Activated CD8-positive, alpha-beta memory T cell treated with anti-CD3 and anti-CD28 coated beads for 1 hour (primary cell): ENCODE measurements at regions not wholly inside any gene's neighbourhood (a gene's known extent, or its start where the extent isn't known, plus 50 kb on each side); places are given as distances from the start of the nearest gene placed in this dataset.

Experiments
- DNase-seq, 2 donors: peaks; one replicate each; pipeline ENCODE4 v3.0.0-alpha.2; 2020; ENCODE audit warnings: low read depth in 1 of 2; ENCODE audit errors: extremely low read depth in 1 of 2

DNA sequence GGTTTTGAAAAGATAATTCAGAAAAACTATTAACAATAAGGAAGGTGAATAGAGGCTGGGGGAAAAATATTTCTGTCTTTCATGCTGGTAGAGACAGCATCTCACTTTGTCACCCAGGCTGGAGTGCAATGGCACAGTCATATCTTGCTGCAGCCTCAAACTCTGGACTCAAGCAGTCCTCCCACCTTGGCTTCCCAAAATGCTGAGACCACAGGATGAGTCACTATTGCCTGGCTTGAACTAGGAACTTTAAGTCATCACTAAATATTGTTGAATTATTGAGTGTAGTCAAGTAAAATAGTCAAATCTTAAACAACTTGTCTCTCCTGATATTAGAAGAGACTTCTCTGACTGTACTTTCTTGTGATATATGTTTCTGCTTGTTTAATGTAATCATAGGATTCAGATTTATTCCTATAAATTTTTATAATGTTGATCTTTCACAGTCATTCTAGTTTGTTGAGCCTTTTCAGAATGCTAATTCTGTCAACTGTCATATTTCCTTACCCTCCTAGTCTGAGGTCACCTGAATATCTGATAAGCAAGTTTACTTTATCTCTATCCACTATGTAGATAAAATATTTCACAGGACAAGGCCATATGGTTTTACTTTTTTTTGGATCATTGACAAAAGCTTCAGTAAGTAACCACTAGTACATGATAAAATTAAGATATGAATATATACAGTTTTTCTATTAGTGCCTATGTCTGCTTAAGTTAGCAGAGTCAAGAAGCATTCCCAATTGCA lies 1696.5 kb downstream of the MAT2B start:
- no peak for DNase-seq

DNA sequence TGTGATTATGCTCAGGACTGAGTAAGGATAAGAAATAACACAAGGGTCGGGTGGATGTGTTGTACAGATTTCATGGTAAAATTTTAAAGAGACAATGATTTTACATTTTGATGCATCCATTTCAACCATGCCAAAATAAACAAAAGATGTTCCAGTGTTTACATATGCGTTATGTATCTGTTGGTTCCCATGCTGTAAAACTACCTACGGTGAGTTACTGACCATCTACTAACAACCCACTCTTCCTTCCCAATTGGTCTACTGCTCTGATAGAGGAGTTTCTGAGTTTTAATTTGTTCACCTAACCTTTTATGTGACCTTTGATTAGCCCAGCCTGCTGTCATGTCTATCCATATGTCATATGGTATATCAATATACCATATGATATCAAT lies 1697.1 kb downstream of the MAT2B start:
- no peak for DNase-seq

DNA sequence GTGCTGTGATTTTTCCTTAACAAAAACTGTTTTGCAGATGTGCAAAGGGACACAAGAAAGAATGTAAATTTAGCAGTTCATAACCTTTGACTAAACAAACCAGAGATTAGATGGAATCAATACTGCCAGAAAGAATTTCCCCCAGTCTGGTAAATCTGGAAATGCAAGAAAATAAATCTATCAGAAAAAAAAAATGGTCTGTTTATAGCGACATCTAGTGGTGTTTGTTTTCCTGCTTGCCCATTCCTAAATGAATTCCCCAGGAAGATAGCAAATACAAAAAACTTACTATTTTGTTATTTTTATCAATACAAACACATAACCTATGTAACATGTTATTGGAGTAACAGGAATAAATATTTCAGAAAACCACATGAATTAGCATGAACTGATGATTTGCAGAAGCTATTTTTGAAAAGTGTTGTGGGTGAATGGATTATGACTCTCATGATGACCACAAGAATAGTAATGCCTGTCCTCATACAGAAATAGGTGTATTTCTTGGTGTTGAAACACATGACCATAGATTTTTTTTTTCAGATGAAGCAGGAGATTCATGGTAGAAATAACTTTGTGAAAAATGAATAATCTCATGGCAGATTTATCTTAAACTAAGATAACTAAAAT lies 1703.8 kb downstream of the MAT2B start:
- DNase-seq, result no peak

DNA sequence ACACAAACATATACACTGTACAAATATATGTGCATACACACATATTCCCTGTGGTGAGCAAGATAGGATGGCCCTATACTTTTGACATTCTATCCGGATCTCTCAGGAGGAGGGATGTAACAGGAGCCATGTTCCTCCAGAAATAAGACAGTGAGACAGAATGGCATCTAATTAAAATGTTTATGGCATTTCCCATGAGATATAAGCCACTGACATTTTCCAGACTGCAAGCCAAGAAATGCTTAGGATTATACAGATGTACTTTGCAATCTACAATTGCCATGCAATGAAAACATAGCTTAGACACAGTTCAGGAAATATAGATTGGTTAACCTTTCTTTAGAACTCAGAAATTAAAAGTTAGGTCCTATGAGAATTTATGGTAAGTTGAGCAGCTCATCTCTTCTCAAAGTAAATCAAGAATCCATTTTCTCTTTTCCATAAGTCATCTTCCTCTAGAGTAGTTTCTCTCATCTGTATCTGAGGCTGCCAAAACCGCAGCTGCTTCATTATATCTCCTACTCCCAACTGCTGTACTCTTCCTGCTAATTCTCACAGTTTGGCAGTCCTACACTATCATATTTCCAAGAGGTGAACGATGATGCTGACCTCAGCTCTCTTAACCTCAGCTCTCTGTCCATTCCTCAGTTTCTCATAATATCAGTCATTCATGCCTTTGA lies 1719.1 kb downstream of the MAT2B start:
- no peak for DNase-seq

DNA sequence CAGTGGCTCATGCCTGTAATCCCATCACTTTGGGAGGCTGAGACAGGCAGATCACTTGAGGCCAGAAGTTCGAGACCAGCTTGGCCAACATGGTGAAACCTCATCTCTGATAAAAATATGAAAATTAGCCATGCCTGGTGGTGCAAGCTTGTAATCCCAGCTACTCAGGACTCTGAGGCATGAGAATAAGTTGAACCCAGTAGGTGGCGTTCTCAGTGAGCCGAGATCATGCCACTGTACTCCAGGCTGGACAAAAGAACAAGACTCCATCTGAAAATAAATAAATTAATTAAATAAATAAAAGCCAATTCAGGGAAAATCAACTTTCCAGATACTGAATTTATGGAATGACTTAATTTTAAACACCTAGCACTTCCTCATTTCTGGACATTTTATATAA lies 1722.1 kb downstream of the MAT2B start:
- no peak for DNase-seq

DNA sequence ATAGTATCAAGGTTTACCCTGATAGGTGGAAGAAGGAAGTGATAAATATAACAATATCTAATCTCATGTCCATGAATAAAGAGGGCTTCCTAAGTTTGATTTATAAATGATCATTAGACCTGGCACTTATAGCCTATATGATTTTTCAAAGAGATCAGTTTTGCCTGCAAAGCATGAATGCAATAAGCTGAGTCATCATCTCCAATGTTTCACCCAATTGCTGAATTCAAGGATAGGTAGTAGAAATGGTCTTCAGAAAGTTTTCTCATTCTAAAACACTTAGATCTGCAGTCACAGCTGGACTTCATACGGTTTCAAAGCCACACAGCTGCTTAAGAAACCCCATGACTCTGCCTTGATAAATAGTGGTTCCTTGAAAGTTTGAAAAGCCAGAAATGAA lies 1722.8 kb downstream of the MAT2B start:
- no peak for DNase-seq

DNA sequence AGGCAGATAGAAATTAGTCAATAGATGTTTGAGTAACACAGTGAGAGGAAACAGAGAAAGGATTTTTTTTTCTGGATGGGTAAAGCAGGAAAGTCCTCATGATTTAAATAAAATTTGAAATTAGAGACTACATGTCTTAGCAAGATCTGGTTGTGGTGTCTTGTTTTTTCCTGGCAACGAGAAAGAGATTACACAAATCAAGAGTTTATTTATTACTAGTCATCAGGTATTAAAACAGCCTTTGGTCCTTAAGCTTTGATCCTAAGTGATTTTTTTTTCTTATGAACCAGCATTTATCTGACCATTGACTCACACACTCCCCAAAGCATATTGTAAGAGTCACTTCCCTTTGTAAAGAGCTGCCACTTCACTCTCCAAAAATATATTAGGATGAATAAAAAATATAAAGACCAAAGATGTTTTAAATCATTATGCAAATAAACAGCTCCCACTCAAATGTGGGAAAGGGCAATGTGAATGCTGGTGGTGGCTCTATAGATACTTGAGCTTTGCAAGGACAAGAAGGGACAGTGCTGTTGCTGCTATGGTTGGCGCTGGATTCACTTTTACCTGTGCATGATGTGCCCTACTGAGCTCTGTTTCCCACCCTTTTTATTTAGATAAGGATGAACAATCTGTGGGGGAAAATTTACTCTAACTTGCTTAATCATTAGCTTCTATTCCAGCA lies 1726.5 kb downstream of the MAT2B start:
- no peak for DNase-seq

DNA sequence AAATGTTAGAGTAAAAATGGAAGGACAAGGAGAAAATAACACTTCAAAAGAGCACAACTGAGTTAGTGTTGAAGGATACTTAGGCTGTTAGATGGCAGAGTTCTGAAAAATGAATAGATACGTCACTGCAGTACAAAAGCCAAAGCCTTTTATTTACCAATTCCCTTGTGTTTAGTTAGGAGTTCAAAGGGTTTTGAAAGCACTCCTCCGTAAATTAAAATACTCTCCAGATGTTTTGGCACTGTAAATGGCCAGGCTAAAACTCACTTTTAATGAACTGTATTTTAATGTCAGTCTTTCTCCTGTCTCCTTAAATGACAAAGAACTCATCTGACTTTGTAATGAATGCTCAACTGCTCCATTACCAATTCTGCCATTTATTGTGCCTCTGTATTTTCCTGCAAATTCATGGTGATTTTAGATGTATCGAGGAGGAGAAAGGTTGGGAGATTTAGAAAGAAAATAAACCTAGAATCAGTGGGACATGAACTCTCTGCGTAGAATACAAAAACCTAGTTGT lies 1727.2 kb downstream of the MAT2B start:
- DNase-seq, result no peak

DNA sequence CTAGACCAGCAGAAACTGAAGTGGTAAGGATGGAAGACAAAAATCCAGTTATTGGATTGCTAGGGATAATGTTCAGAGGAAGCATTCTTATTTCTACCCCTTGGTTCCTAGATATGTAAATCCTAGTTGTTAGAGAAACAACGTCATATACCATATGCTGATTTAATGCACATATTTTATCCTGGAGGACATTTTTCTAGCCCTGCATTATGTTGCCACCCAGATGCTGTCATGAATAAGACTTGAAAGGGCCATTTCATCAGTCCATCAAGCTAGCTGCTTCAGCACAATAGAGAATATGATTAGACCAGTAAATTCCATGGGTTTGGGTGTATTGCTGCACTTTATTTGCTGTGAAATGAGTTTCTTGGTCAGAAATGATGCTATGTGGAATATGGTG lies 1736.4 kb downstream of the MAT2B start:
- no peak for DNase-seq

DNA sequence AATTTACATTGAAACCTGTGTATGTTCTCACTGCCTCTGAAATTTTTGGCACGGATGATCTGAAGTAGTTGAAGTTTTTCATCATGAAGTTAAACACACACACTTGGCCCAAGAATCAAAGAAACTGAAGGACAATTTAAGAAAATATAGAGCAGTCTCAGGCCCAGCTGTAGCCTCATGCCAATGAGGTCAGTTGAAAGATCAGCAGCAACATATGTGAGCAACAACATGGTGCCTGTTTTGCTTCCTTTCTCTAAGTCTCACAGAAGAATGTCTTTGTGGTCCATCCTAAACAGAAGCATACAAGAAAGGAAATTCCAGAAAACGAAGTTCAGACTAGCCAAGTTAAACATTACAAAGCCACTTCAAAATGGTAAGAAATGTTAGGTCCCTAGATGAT lies 1737.2 kb downstream of the MAT2B start:
- DNase-seq, result no peak

DNA sequence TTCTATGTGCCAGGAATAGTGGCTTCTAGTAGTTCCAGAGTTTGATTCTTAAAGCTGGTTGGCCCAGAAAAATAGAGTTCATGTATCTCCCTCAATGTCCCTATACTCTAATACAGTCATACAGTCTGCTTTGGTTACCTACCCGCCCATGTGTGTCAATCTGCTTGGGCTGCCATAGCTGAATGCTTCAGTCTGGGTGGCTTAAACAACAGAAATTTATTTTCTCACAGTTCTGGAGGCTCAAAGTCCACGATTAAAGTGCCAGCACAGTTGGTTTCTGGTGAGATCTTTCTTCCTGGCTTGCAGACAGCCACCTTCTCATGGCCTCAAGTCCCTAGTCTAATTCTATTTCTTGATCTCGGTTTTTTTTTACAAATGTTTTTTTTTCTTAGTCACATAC lies 1739.0 kb downstream of the MAT2B start:
- DNase-seq, result no peak

DNA sequence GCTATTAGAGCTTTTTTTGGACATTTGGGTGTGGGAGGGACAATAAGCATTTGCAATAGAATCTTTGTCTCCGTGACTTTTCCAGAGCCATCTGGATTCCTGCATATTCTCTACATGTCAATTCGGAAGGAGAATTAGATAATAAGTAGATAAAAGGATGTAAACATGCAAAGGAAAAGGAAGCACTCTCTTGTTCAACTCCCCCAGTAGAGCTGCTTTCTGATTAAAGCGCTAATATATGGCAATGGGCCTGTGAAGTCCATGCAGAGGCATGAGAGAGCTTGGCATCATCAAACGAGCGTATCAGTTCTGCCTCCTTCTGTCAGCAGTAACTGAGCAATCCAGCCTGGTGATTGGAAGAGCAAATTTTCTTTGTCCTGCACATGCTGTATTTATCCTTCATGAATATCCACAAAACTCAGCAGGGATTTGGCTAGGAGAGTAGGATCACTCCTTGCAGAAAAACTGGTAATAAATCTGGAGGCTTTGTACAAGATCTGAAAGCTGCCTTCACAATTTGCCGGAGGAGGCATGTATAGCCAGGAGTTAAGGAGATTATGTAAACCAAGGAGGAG lies 1752.9 kb downstream of the MAT2B start:
- no peak for DNase-seq

DNA sequence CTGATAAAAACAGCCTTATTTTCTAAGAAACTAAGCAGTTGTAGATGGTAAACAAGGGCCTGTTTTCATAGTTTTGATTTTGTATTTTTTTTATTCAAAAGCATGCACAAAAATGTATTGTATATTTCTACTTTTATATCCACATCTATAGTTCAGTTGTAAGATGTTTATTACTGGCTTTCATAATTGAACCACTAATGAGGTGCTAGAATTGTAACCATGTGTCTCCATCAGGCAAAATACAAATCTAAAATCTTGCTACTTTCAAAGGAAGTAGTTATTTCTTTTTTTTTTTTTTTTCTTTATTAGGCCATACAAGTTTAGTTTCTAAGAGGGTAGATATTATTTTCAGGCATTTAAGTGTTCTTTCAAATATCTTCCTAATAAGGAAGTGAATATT lies 1755.0 kb downstream of the MAT2B start:
- DNase-seq, result no peak

DNA sequence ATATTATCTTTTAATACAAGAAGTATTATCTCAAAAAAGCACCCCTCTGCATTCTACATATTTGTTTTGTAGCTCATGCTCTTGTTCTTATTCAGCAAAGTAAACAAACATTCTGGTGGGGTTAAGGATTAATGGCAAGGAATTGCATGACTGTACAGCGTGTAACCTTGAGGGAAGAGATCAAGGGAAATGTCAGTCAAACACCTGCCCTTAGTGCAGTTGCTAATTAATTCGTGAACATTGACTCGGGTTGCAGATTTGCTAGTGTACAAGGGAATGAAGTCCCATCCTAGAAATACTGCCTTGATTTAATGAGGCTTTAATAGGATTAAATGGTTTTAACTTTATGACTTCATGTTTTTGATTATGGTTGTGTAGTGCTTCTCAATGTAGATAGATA lies 1758.1 kb downstream of the MAT2B start:
- no peak for DNase-seq

DNA sequence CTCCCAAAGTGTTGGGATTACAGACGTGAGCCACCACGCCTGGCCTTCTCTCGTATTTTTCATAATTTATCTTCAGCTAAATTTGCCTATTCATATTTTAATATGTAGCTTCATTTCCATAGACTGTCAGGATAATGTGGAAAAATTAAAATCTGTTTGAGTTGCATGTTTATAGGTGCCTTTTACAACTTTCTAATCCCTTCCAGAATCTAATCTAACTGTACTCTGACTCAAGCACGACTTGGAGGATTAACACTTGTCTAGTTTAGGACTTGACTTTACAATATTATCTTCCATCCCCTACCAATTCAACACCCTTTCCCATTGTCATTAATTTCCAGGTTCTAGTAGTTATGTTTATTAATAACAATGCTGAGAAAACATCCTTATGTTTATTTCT lies 1761.5 kb downstream of the MAT2B start:
- DNase-seq, result no peak

DNA sequence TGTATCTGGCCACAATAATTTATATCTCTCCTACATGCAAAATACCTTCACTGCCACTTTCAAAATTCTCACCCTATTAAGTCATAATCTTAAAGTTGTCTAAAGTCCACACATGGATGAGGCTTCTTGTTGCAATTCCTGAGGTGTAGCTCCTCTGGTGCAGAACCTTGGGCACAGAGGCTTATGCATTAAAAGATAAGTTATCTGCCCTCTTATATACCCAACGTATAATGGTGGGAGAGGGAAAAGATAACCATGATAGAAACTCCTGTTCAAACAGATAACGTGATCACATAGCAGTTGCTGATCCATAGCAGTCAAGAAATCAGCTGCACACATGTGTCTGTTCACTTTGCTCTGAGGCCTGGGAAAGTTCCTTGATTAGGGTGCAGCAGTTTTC lies 1767.0 kb downstream of the MAT2B start:
- DNase-seq, result no peak

DNA sequence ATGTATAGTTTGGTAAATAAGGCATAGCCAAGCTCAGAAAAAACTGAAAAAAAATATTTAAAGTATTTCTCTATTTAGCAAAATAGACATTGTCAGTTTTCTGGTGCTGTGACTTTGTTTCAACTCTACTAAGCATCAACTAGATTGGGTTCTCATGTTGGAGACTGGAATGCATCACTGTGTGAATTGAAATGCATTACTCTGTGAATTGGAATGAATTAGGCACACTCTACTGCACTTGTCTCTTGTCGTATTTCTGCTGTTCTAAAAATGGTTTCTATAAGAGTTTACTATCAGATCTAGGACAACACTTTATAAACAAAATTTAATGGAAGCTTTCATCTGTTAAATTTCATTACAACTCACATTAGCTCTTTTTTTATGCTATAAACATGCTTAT lies 1772.2 kb downstream of the MAT2B start:
- DNase-seq, result no peak

DNA sequence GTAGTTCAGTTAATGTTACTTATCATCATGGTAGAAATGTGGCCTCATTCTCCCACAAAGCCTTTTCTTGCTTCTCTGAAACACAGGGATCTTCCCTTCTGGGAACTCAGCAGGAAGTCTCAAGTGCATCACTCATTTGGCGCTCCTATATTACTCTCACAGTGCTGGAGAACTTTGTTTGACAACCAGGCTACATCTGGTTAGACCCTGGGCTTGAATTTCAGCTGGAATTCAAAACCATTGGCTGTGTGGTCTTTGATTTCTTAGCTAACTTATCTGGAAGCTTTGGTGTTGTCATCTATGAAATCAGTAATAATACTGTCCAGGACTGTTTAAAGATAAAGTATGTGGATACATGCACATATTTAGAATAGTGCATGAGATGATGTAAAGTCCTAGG lies 1777.1 kb downstream of the MAT2B start:
- DNase-seq, result no peak

DNA sequence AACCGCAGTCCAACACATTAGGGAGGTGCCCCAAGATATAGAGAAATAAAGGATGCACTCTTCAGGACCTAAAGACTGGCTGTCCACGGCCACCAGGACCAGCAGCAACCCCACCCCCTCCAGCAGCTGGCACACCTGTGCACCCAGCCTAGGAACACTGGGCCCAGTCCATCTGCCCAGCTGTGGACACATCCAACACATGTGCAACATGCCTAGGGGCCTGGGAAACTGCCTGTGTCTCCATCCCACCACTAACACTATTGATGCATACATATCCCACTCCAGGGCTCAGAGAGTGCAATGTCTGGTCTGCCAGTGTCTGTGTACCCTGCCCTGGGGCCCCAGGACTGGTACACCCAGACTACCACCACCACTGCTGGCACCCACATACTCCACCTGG lies 1781.3 kb downstream of the MAT2B start:
- DNase-seq, result no peak

DNA sequence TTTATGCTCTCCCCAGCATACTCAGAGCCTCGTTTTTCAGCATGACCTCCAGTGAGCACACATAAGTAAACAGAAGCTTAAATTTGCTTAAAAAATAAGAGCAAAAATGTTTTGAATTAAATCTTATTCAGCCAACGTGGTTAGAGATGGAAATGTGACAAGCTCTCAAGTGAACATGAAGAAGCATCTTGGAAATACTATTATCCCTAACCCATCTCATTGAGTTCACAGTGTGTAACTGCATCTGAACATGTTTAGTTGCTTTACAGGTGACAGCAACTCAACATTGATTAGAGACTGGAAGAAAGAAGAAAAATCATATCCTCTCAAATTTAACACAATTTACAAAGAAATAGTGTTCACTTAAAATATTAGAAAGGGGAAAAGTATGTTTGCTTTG lies 1785.1 kb downstream of the MAT2B start:
- no peak for DNase-seq
